Glutamatergic neuron (in vitro differentiated cells): ENCODE measurements at regions not wholly inside any gene's neighbourhood (a gene's known extent, or its start where the extent isn't known, plus 50 kb on each side); places are given as distances from the start of the nearest gene placed in this dataset.

ENCODE experiments used
- DNase-seq: peaks from one replicate; pipeline ENCODE4 v3.0.0; 2022
- H3K27ac Mint-ChIP-seq: one replicate; pipeline ENCODE4 v1.8.0; 2020; ENCODE audit warnings: mild to moderate bottlenecking, mixed read lengths, inconsistent platforms; ENCODE audit not compliant: unreplicated experiment
- H3K27me3 Mint-ChIP-seq: one replicate; pipeline ENCODE4 v1.8.0; 2020; ENCODE audit warnings: mild to moderate bottlenecking, moderate library complexity, mixed read lengths, inconsistent platforms; ENCODE audit not compliant: unreplicated experiment
- H3K36me3 Mint-ChIP-seq: one replicate; pipeline ENCODE4 v1.8.0; 2020; ENCODE audit warnings: mild to moderate bottlenecking, mixed read lengths, inconsistent platforms; ENCODE audit not compliant: unreplicated experiment
- H3K4me1 Mint-ChIP-seq: one replicate; pipeline ENCODE4 v1.8.0; 2020; ENCODE audit warnings: mild to moderate bottlenecking, low read depth, mixed read lengths, inconsistent platforms; ENCODE audit not compliant: unreplicated experiment
- H3K4me3 Mint-ChIP-seq: one replicate; pipeline ENCODE4 v1.8.0; 2020; ENCODE audit warnings: mild to moderate bottlenecking, mixed read lengths, inconsistent platforms; ENCODE audit not compliant: unreplicated experiment
- H3K9me3 Mint-ChIP-seq: one replicate; pipeline ENCODE4 v1.8.0; 2020; ENCODE audit warnings: mild to moderate bottlenecking, moderate library complexity, mixed read lengths, inconsistent platforms; ENCODE audit not compliant: unreplicated experiment
- CTCF ChIP-seq: fragments of 200-600 bp; sonication (generic); IDR thresholded peaks from one replicate; pipeline ENCODE4 v1.5.0; 2021; ENCODE audit not compliant: partially characterized antibody, unreplicated experiment

- TF ChIP-seq CTCF, result no peak
- Mint-ChIP-seq H3K4me3 (no peak overlapping the region), H3K27me3 (no peaks in the 10 kb centered on the region), H3K9me3 (no peaks in the 10 kb centered on the region), H3K27ac (no peak overlapping the region), H3K36me3 (peaks cover 8% of the 10 kb centered on the region), H3K4me1 (no peaks in the 10 kb centered on the region)
- DNase-seq, result no peak
These were observed 871.8 kb upstream of the CHAC2 start for GRCh38 chr2:52895726-52896340.

- Mint-ChIP-seq H3K9me3 (no peaks in the 10 kb centered on the region), H3K4me3 (no peak overlapping the region), H3K27me3 (no peaks in the 10 kb centered on the region), H3K4me1 (no peaks in the 10 kb centered on the region), H3K27ac (no peak overlapping the region), H3K36me3 (no peaks in the 10 kb centered on the region)
- no peak for TF ChIP-seq CTCF
- DNase-seq, result no peak
These were observed 881.0 kb upstream of the CHAC2 start for GRCh38 chr2:52886556-52886955.

GRCh38 chr2:52884761-52885352 lies 882.7 kb upstream of the CHAC2 start:
- no peak for TF ChIP-seq CTCF
- no peaks in the 10 kb centered on the region for H3K9me3 Mint-ChIP-seq
- no peak overlapping the region for H3K4me3 Mint-ChIP-seq
- peak overlapping the region; percentile 4 for H3K27ac Mint-ChIP-seq
- H3K36me3 Mint-ChIP-seq, result no peaks in the 10 kb centered on the region
- no peaks in the 10 kb centered on the region for H3K27me3 Mint-ChIP-seq
- H3K4me1 Mint-ChIP-seq, result no peaks in the 10 kb centered on the region
- DNase-seq, result no peak

GRCh38 chr2:52882974-52883373 lies 884.6 kb upstream of the CHAC2 start:
- Mint-ChIP-seq H3K4me3 (no peak overlapping the region), H3K36me3 (no peaks in the 10 kb centered on the region), H3K27ac (no peak overlapping the region), H3K9me3 (no peaks in the 10 kb centered on the region), H3K4me1 (no peaks in the 10 kb centered on the region), H3K27me3 (no peaks in the 10 kb centered on the region)
- no peak for TF ChIP-seq CTCF
- no peak for DNase-seq

GRCh38 chr2:52881606-52882005 lies 886.0 kb upstream of the CHAC2 start:
- DNase-seq, result no peak
- no peak for TF ChIP-seq CTCF
- no peak overlapping the region for H3K27ac Mint-ChIP-seq
- no peak overlapping the region for H3K4me3 Mint-ChIP-seq
- no peaks in the 10 kb centered on the region for H3K27me3 Mint-ChIP-seq
- H3K36me3 Mint-ChIP-seq, result no peaks in the 10 kb centered on the region
- H3K4me1 Mint-ChIP-seq, result no peaks in the 10 kb centered on the region
- H3K9me3 Mint-ChIP-seq, result no peaks in the 10 kb centered on the region
